Breast epithelium (tissue), 4 donors: ENCODE measurements at regions not wholly inside any gene's neighbourhood (a gene's known extent, or its start where the extent isn't known, plus 50 kb on each side); places are given as distances from the start of the nearest gene placed in this dataset.

Experiments
- DNase-seq, 2 donors: peaks; one replicate each; pipeline ENCODE4 v3.0.0-alpha.2; 2019; ENCODE audit warnings: low spot score in 2 of 2
- H3K27ac ChIP-seq, 2 donors: fragments of 200-600 bp; sonication (generic) in 1 of 2; one replicate each; pipeline ENCODE4 v1.5.1; 2016 to 2019; ENCODE audit warnings: mild to moderate bottlenecking in 1 of 2
- H3K27me3 ChIP-seq, 2 donors: fragments of 200-600 bp; sonication (generic) in 1 of 2; one replicate each; pipeline versions ENCODE4 v1.5.1 to v1.6.0; 2017 to 2019; ENCODE audit warnings: control low read depth in 1 of 2, mild to moderate bottlenecking in 1 of 2
- H3K36me3 ChIP-seq: fragments of 200-600 bp; one replicate; pipeline ENCODE4 v1.5.1; 2019
- H3K4me1 ChIP-seq, 2 donors: fragments of 200-600 bp; sonication (generic); one replicate each; pipeline ENCODE4 v1.5.1; 2016 to 2019; ENCODE audit warnings: control low read depth in 1 of 2
- H3K4me3 ChIP-seq, 3 donors: fragments of 200-600 bp; sonication (generic); 1 replicate in 2 of 3; 2 replicates in 1 of 3; pipeline ENCODE4 v1.5.1; 2016 to 2019; ENCODE audit warnings: mild to moderate bottlenecking in 3 of 3, moderate library complexity in 2 of 3
- H3K9me3 ChIP-seq, 2 donors: fragments of 200-600 bp; sonication (generic) in 1 of 2; one replicate each; pipeline ENCODE4 v1.5.1; 2016 to 2019; ENCODE audit warnings: control low read depth in 1 of 2
- CTCF ChIP-seq, 3 donors: fragments of 450-650 bp; IDR thresholded peaks; one replicate each; pipeline ENCODE4 v1.5.1; 2016 to 2017; ENCODE audit warnings: antibody characterized with exemption in 3 of 3, mild to moderate bottlenecking in 3 of 3, moderate library complexity in 3 of 3
- POLR2A ChIP-seq: fragments of 450-650 bp; IDR thresholded peaks from one replicate; pipeline ENCODE4 v1.6.1; 2016; ENCODE audit warnings: antibody characterized with exemption, mild to moderate bottlenecking, moderate library complexity
- POLR2AphosphoS5 ChIP-seq, 3 donors: sonication (generic); formaldehyde crosslinking; IDR thresholded peaks; one replicate each; pipeline ENCODE4 v1.6.1; 2017; ENCODE audit warnings: antibody characterized with exemption in 3 of 3
- intact Hi-C: fragments of 100-400 bp; cut with DNase I; formaldehyde crosslinking; loops from one replicate; pipeline ENCODE4 v1.15.1; 2023; ENCODE audit warnings: low total_unique reads

- TF ChIP-seq CTCF (IDR thresholded peaks at IDR 0.05) = no peak
- no peak for TF ChIP-seq POLR2A
- no peak for TF ChIP-seq POLR2AphosphoS5 (IDR thresholded peaks at IDR 0.05)
- no peak overlapping the region for H3K27ac ChIP-seq
- H3K27me3 ChIP-seq = no peaks in the 10 kb centered on the region
- no peak for DNase-seq
- peaks cover 7% of the 10 kb centered on the region in 2 donors for H3K4me1 ChIP-seq
- no peaks in the 10 kb centered on the region for H3K36me3 ChIP-seq
- intact Hi-C loops = no loop called here
- H3K4me3 ChIP-seq = no peak overlapping the region
- H3K9me3 ChIP-seq = no peaks in the 10 kb centered on the region
Measured at GRCh38 chr2:196290136-196290535, 118.8 kb upstream of the STK17B start.

- Histone ChIP-seq H3K27me3 (no peaks in the 10 kb centered on the region), H3K36me3 (no peaks in the 10 kb centered on the region), H3K4me1 (peaks cover 7% of the 10 kb centered on the region in 2 donors), H3K4me3 (no peak overlapping the region), H3K27ac (peak overlapping the region; percentile 76 to 88), H3K9me3 (no peaks in the 10 kb centered on the region)
- intact Hi-C loops = no loop called here
- no peak for TF ChIP-seq POLR2A
- TF ChIP-seq POLR2AphosphoS5 (IDR thresholded peaks at IDR 0.05) = no peak
- TF ChIP-seq CTCF (IDR thresholded peaks at IDR 0.05) = no peak
- DNase-seq = no peak
Measured at GRCh38 chr2:196290569-196290968, 119.2 kb upstream of the STK17B start.

- Histone ChIP-seq H3K36me3 (no peaks in the 10 kb centered on the region), H3K27me3 (no peaks in the 10 kb centered on the region), H3K4me3 (no peak overlapping the region), H3K4me1 (peaks cover 7% of the 10 kb centered on the region in 2 donors), H3K27ac (peak overlapping the region; percentile 76 to 88), H3K9me3 (no peaks in the 10 kb centered on the region)
- intact Hi-C loops = no loop called here
- no peak for DNase-seq
- TF ChIP-seq POLR2AphosphoS5 (IDR thresholded peaks at IDR 0.05) (no peak), POLR2A (no peak), CTCF (IDR thresholded peaks at IDR 0.05) (no peak)
Measured at GRCh38 chr2:196291426-196291825, 120.0 kb upstream of the STK17B start.

- H3K27me3 ChIP-seq = no peaks in the 10 kb centered on the region
- peaks cover 7% of the 10 kb centered on the region in 2 donors for H3K4me1 ChIP-seq
- no peaks in the 10 kb centered on the region for H3K9me3 ChIP-seq
- peak; percentile 80 to 95 for DNase-seq
- TF ChIP-seq POLR2A (no peak), POLR2AphosphoS5 (IDR thresholded peaks at IDR 0.05) (peak; percentile 63 to 92 (median 81))
- no peaks in the 10 kb centered on the region for H3K36me3 ChIP-seq
- H3K4me3 ChIP-seq = peak overlapping the region in 2 of 3 donors; percentile 17 to 24
- intact Hi-C loops = no loop called here
- peak overlapping the region; percentile 76 to 88 for H3K27ac ChIP-seq
Measured at GRCh38 chr2:196291873-196292800, 120.8 kb upstream of the STK17B start.

- H3K27ac ChIP-seq = peak overlapping the region; percentile 27 to 28
- H3K9me3 ChIP-seq = no peaks in the 10 kb centered on the region
- no peaks in the 10 kb centered on the region for H3K27me3 ChIP-seq
- no peak for DNase-seq
- intact Hi-C loops = no loop called here
- peaks cover 7% of the 10 kb centered on the region in 2 donors for H3K4me1 ChIP-seq
- TF ChIP-seq POLR2AphosphoS5 (IDR thresholded peaks at IDR 0.05) (no peak), POLR2A (no peak), CTCF (IDR thresholded peaks at IDR 0.05) (no peak)
- H3K4me3 ChIP-seq = no peak overlapping the region
- H3K36me3 ChIP-seq = no peaks in the 10 kb centered on the region
Measured at GRCh38 chr2:196293751-196294515, 122.6 kb upstream of the STK17B start.
